ENCODE measurements at regions not wholly inside any gene's neighbourhood (a gene's known extent, or its start where the extent isn't known, plus 50 kb on each side); places are given as distances from the start of the nearest gene placed in this dataset.

DNA sequence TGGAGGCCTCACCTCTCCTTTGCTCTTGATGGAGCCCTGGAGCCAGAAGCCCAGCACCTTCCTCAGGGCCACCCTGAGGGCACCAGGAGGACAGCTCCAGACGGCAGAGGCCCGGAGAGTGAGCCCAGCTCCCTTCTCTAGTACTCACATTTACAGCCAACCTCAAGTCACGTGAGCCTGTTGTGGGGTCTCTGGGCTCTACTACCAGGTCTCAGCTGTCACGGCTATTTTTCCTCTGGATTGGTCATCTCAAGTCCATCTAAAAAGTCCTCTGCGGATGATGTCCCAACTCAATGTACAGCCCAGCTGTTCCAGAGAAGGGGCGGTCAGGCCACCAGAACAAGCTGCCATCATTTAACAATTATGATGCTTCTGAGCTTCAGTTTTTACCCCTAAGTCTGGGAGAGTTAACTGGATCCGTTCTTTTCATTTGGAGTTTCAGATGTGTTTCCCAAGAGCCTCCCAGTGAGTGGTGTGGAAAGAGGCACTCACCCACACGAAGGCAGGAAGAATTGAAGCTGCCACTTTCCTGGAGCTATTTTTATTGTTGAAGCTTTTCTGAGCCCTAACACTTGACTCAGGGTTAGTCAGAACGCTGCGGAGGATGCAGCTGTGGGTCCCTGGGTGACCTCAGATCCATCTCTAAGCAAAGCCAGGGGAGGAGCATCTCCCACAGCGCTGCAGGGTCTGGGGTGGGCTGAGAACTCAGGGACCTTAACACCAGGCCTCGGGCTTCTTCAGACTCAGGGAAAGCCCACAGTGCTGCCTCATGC is 143.5 kb upstream of the UBL3 start:
- Histone ChIP-seq H3K27ac (no peak overlapping the region), H3K4me3 (no peak overlapping the region), H3K27me3 (ENCODE audit: low read depth) (no peaks in the 10 kb centered on the region), H3K36me3 (no peaks in the 10 kb centered on the region), H3K9me3 (no peaks in the 10 kb centered on the region), H3K4me1 (no peaks in the 10 kb centered on the region)
- TF ChIP-seq, protein P1, sequence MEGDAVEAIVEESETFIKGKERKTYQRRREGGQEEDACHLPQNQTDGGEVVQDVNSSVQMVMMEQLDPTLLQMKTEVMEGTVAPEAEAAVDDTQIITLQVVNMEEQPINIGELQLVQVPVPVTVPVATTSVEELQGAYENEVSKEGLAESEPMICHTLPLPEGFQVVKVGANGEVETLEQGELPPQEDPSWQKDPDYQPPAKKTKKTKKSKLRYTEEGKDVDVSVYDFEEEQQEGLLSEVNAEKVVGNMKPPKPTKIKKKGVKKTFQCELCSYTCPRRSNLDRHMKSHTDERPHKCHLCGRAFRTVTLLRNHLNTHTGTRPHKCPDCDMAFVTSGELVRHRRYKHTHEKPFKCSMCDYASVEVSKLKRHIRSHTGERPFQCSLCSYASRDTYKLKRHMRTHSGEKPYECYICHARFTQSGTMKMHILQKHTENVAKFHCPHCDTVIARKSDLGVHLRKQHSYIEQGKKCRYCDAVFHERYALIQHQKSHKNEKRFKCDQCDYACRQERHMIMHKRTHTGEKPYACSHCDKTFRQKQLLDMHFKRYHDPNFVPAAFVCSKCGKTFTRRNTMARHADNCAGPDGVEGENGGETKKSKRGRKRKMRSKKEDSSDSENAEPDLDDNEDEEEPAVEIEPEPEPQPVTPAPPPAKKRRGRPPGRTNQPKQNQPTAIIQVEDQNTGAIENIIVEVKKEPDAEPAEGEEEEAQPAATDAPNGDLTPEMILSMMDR (IDR thresholded peaks at IDR 0.05), result no peak
- no peak for ATAC-seq
- DNase-seq, result no peak
- intact Hi-C loops (cut with DNase I), result no loop called here

DNA sequence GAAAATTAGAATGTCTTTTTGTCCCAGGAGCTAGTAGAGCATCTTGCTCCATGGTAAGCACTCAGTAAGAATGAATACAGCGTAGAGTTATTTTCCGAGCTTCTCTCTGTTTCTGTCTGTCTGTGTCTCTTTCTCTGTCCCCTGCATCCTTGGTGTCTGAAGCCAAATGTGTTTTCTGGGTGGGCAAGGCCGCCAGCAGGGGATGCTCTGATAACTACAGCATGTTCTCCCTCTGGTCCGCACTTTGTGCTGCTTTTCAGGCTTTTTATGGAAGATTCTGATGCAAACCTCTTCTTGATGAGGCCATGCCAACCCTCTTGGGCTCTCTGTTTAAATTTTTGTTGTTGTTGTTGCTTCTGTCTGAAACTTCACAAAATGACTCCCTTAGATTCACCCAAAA is 142.8 kb upstream of the UBL3 start:
- DNase-seq, result no peak
- intact Hi-C loops (cut with DNase I), result no loop called here
- no peak for ATAC-seq
- H3K27me3 ChIP-seq (ENCODE audit: low read depth), result no peaks in the 10 kb centered on the region
- H3K36me3 ChIP-seq, result no peaks in the 10 kb centered on the region
- no peaks in the 10 kb centered on the region for H3K9me3 ChIP-seq
- no peaks in the 10 kb centered on the region for H3K4me1 ChIP-seq
- no peak overlapping the region for H3K27ac ChIP-seq
- H3K4me3 ChIP-seq, result no peak overlapping the region
- TF ChIP-seq, protein P1 (IDR thresholded peaks at IDR 0.05), result no peak

- Histone ChIP-seq H3K9me3 (no peaks in the 10 kb centered on the region), H3K27me3 (ENCODE audit: low read depth) (no peaks in the 10 kb centered on the region), H3K4me3 (no peak overlapping the region), H3K27ac (no peak overlapping the region), H3K4me1 (no peaks in the 10 kb centered on the region), H3K36me3 (no peaks in the 10 kb centered on the region)
- intact Hi-C loops (cut with DNase I), result no loop called here
- ATAC-seq (no peak), DNase-seq (no peak)
- TF ChIP-seq, protein P1 (IDR thresholded peaks at IDR 0.05), result no peak
These were observed 140.9 kb upstream of the UBL3 start for GRCh38 chr13:29991343-29991742.

DNA sequence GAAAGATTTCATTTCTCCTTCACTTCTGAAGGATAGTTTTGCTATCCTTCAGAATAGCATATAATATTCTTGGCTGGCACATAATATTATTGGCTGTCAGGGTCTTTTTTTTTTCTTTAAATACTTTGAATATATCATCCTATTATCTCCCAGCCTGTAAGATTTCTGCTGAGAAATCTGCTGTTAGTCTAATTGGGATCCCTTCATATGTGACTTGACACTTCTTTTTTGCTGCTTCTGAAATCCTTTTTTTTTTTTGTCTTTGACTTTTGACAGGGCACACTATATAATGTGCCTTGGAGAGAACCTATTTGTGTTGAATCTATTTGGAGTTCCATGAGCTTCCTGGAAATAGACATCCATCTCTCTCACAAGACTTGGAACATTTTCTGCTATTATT is 136.9 kb upstream of the UBL3 start:
- DNase-seq (no peak), ATAC-seq (no peak)
- intact Hi-C loops (cut with DNase I), result no loop called here
- TF ChIP-seq, protein P1 (IDR thresholded peaks at IDR 0.05), result no peak
- Histone ChIP-seq H3K4me1 (no peaks in the 10 kb centered on the region), H3K36me3 (no peaks in the 10 kb centered on the region), H3K27me3 (ENCODE audit: low read depth) (no peaks in the 10 kb centered on the region), H3K4me3 (no peak overlapping the region), H3K27ac (no peak overlapping the region), H3K9me3 (no peaks in the 10 kb centered on the region)

- TF ChIP-seq, protein P1 (IDR thresholded peaks at IDR 0.05), result no peak
- H3K9me3 ChIP-seq, result no peaks in the 10 kb centered on the region
- no peak overlapping the region for H3K27ac ChIP-seq
- no peak overlapping the region for H3K4me3 ChIP-seq
- H3K27me3 ChIP-seq (ENCODE audit: low read depth), result no peaks in the 10 kb centered on the region
- intact Hi-C loops (cut with DNase I), result no loop called here
- H3K4me1 ChIP-seq, result no peaks in the 10 kb centered on the region
- ATAC-seq (no peak), DNase-seq (no peak)
- H3K36me3 ChIP-seq, result no peaks in the 10 kb centered on the region
These were observed 129.9 kb upstream of the UBL3 start for GRCh38 chr13:29980339-29980738.

Measured in lower lobe of right lung (tissue), 2 donors.